PC-3 (cell line): ENCODE measurements at regions not wholly inside any gene's neighbourhood (a gene's known extent, or its start where the extent isn't known, plus 50 kb on each side); places are given as distances from the start of the nearest gene placed in this dataset.

Experiments
- ATAC-seq: fragments of 200-7000 bp; cut with Tn5 transposase; 2 replicates; pipeline ENCODE4 v1.9.1; 2020; ENCODE audit warnings: mild to moderate bottlenecking, moderate library complexity
- BruUV-seq: library from RNA; stranded (reverse); fragments of 400-500 nt; replicated peaks from 2 replicates; lab custom pipeline; 2021; lab: Mats Ljungman, UMichigan
- CTCF ChIA-PET: fragments of 300-600 bp; sonication (Branson Sonifier 250); formaldehyde crosslinking; loops from one replicate; lab custom pipeline; 2022; ENCODE audit warnings: antibody characterized with exemption; lab: Charles Lee
- POLR2A ChIA-PET: fragments of 300-600 bp; sonication (Branson Sonifier 250); formaldehyde crosslinking; loops from one replicate; lab custom pipeline; 2022; ENCODE audit warnings: antibody characterized with exemption; ENCODE audit not compliant: unreplicated experiment; lab: Charles Lee
- DNase-seq: peaks from one replicate; pipeline ENCODE4 v3.0.0-alpha.2; 2015
- H2AFZ ChIP-seq: fragments of 300-600 bp; sonication (generic); 2 replicates; pipeline ENCODE4 v1.6.0; 2016; ENCODE audit warnings: antibody characterized with exemption, low read length
- H3F3A ChIP-seq: fragments of 300-600 bp; sonication (generic); one replicate; pipeline ENCODE4 v1.6.0; 2017; ENCODE audit warnings: antibody characterized with exemption, low read length, control low read depth, mild to moderate bottlenecking; ENCODE audit not compliant: unreplicated experiment
- H3K27ac ChIP-seq: fragments of 300-600 bp; sonication (generic); 2 replicates; pipeline ENCODE4 v1.5.1; 2016; ENCODE audit warnings: mild to moderate bottlenecking, low read length
- H3K27me3 ChIP-seq: fragments of 300-600 bp; sonication (generic); 2 replicates; pipeline ENCODE4 v1.6.1; 2016; ENCODE audit warnings: low read length, mixed read lengths
- H3K36me3 ChIP-seq: fragments of 300-600 bp; sonication (generic); 2 replicates; pipeline ENCODE4 v1.6.1; 2016; ENCODE audit warnings: low read depth, mixed run types, low read length, mixed read lengths
- H3K4me1 ChIP-seq: fragments of 300-600 bp; sonication (generic); 2 replicates; pipeline ENCODE4 v1.5.1; 2016; ENCODE audit warnings: low read length; ENCODE audit not compliant: insufficient read depth
- H3K4me2 ChIP-seq: fragments of 300-600 bp; sonication (generic); 2 replicates; pipeline ENCODE4 v1.6.0; 2016; ENCODE audit warnings: low read length
- H3K4me3 ChIP-seq: fragments of 300-600 bp; sonication (generic); 2 replicates; pipeline ENCODE4 v1.5.1; 2016; ENCODE audit warnings: mild to moderate bottlenecking, low read length, mixed read lengths
- H3K79me2 ChIP-seq: fragments of 300-600 bp; sonication (generic); 2 replicates; pipeline ENCODE4 v1.6.1; 2017; ENCODE audit warnings: low read length, mixed read lengths
- H3K9ac ChIP-seq: fragments of 300-600 bp; sonication (generic); 2 replicates; pipeline ENCODE4 v1.6.0; 2016; ENCODE audit warnings: mild to moderate bottlenecking, low read length
- H3K9me2 ChIP-seq: fragments of 300-600 bp; sonication (generic); replicated peaks from 2 replicates; pipeline ENCODE4 v1.6.1; 2016; ENCODE audit warnings: mixed run types, low read length, mixed read lengths
- H3K9me3 ChIP-seq: fragments of 300-600 bp; sonication (generic); 2 replicates; pipeline ENCODE4 v1.6.1; 2016; ENCODE audit warnings: low read length, mixed read lengths
- H4K20me1 ChIP-seq: fragments of 300-600 bp; sonication (generic); 2 replicates; pipeline ENCODE4 v1.6.1; 2016; ENCODE audit warnings: low read length, mixed read lengths
- CTCF ChIP-seq: fragments of 300-600 bp; sonication (generic); conservative IDR thresholded peaks from 2 replicates; pipeline ENCODE4 v1.5.1; 2017; ENCODE audit warnings: antibody characterized with exemption, low read depth, mild to moderate bottlenecking, low read length
- EZH2 ChIP-seq: fragments of 300-600 bp; sonication (generic); IDR thresholded peaks from one replicate; pipeline ENCODE4 v1.6.1; 2017; ENCODE audit warnings: antibody characterized with exemption, mild to moderate bottlenecking, low read length; ENCODE audit not compliant: unreplicated experiment
- EZH2phosphoT487 ChIP-seq: fragments of 300-600 bp; sonication (generic); IDR thresholded peaks from 2 replicates; pipeline ENCODE4 v1.6.1; 2018; ENCODE audit warnings: mild to moderate bottlenecking, antibody characterized with exemption, low read length, borderline replicate concordance
- intact Hi-C: fragments of 100-400 bp; cut with micrococcal nuclease; formaldehyde crosslinking; loops from 2 replicates; pipeline ENCODE4 v1.9.0; 2023

GRCh38 chr10:71063401-71063800 lies 149.0 kb upstream of the UNC5B start:
- Histone ChIP-seq H3K36me3 (no peaks in the 10 kb centered on the region), H3K27me3 (no peaks in the 10 kb centered on the region), H3K27ac (no peak overlapping the region), H2AFZ (no peak overlapping the region), H3F3A (no peaks in the 10 kb centered on the region), H3K4me1 (no peaks in the 10 kb centered on the region), H3K9me3 (no peaks in the 10 kb centered on the region), H3K79me2 (no peaks in the 10 kb centered on the region), H4K20me1 (no peaks in the 10 kb centered on the region), H3K4me2 (no peak overlapping the region), H3K9ac (no peak overlapping the region), H3K9me2 (no peaks in the 10 kb centered on the region), H3K4me3 (no peak overlapping the region)
- CTCF ChIA-PET: no interaction called here
- BruUV-seq: no TSS peak
- no peak for DNase-seq
- POLR2A ChIA-PET: no interaction called here
- intact Hi-C loops: no loop called here
- no peak; the same call in 1 of the 2 replicates for ATAC-seq
- TF ChIP-seq EZH2: no peak
- no peak for TF ChIP-seq EZH2phosphoT487

- CTCF ChIA-PET: no interaction called here
- BruUV-seq: no TSS peak
- no peak overlapping the region for H3K9ac ChIP-seq
- no peaks in the 10 kb centered on the region for H3K9me3 ChIP-seq
- H3K79me2 ChIP-seq: no peaks in the 10 kb centered on the region
- no peak overlapping the region for H3K4me2 ChIP-seq
- ATAC-seq (no peak), DNase-seq (peak; percentile 30)
- H3K4me3 ChIP-seq: no peak overlapping the region
- peak; percentile 62 for TF ChIP-seq CTCF
- no peak for TF ChIP-seq EZH2
- no peaks in the 10 kb centered on the region for H3K27me3 ChIP-seq
- H3K27ac ChIP-seq: no peak overlapping the region
- H4K20me1 ChIP-seq: no peaks in the 10 kb centered on the region
- no peak overlapping the region for H2AFZ ChIP-seq
- H3K4me1 ChIP-seq: peaks cover 9% of the 10 kb centered on the region
- no peaks in the 10 kb centered on the region for H3K9me2 ChIP-seq
- no peaks in the 10 kb centered on the region for H3K36me3 ChIP-seq
- intact Hi-C loops: no loop called here
- POLR2A ChIA-PET: no interaction called here
- H3F3A ChIP-seq: no peaks in the 10 kb centered on the region
These were observed 147.8 kb upstream of the UNC5B start for GRCh38 chr10:71064413-71065118.

GRCh38 chr10:71065659-71066058 lies 146.7 kb upstream of the UNC5B start:
- Histone ChIP-seq H4K20me1 (no peaks in the 10 kb centered on the region), H3K4me1 (peaks cover 9% of the 10 kb centered on the region), H3K4me2 (no peak overlapping the region), H3K9me2 (no peaks in the 10 kb centered on the region), H3K27me3 (no peaks in the 10 kb centered on the region), H3K4me3 (no peak overlapping the region), H3K9ac (no peak overlapping the region), H3K79me2 (no peaks in the 10 kb centered on the region), H2AFZ (no peak overlapping the region), H3F3A (no peaks in the 10 kb centered on the region), H3K27ac (no peak overlapping the region), H3K36me3 (no peaks in the 10 kb centered on the region), H3K9me3 (no peaks in the 10 kb centered on the region)
- intact Hi-C loops: no loop called here
- DNase-seq (no peak), ATAC-seq (no peak)
- CTCF ChIA-PET: no interaction called here
- POLR2A ChIA-PET: no interaction called here
- BruUV-seq: no TSS peak
- TF ChIP-seq EZH2 (no peak), EZH2phosphoT487 (no peak), CTCF (no peak)
